K562 (cell line): ENCODE measurements at regions not wholly inside any gene's neighbourhood (a gene's known extent, or its start where the extent isn't known, plus 50 kb on each side); places are given as distances from the start of the nearest gene placed in this dataset.

Experiments
- ATAC-seq: fragments of 200-7000 bp; cut with Tn5 transposase; 3 replicates; pipeline ENCODE4 v1.9.1; 2020; ENCODE audit warnings: moderate library complexity
- BruUV-seq: library from RNA; stranded (reverse); fragments of 400-500 nt; replicated peaks from 2 replicates; lab custom pipeline; 2021; lab: Mats Ljungman, UMichigan
- CTCF ChIA-PET: fragments of 300-600 bp; formaldehyde crosslinking; extraction: SDS; loops from one replicate; lab custom pipeline; 2021; ENCODE audit warnings: low intra/inter-chr PET ratio; lab: Yijun Ruan, JAX
- POLR2A ChIA-PET: fragments of 300-600, 350-650 bp; sonication (Branson Sonifier 250); formaldehyde crosslinking; extraction: SDS; loops from one replicate; lab custom pipeline; 2021; ENCODE audit warnings: antibody characterized with exemption, inconsistent platforms; lab: Yijun Ruan, JAX
- DNase-seq, 4 experiments: peaks; one replicate each; pipeline versions ENCODE4 v3.0.0 to v3.0.0-alpha.2; 2011 to 2018; ENCODE audit warnings: low spot score in 3 of 4, mixed read lengths in 3 of 4; ENCODE audit errors: extremely low read depth in 1 of 4
- FAIRE-seq: peaks from 2 replicates; lab custom pipeline; 2011; peaks lifted over from hg19 to GRCh38; lab: Jason Lieb, UNC
- H2AFZ ChIP-seq: 2 replicates; pipeline ENCODE4 v1.6.0; 2011; ENCODE audit warnings: low read depth, low read length, control low read depth, inconsistent platforms
- H3K27ac ChIP-seq: fragments of 200-600 bp; 3 replicates; pipeline ENCODE4 v1.8.0; 2011; ENCODE audit warnings: low read depth, mild to moderate bottlenecking, control low read depth, inconsistent platforms, low read length, moderate library complexity, mixed read lengths; ENCODE audit errors: extremely low read depth
- H3K27me3 ChIP-seq, 2 experiments: fragments of 300-600 bp in 1 of 2; 2 replicates in 1 of 2; 3 replicates in 1 of 2; pipeline versions ENCODE4 v1.6.0 to v1.8.0; 2011; ENCODE audit warnings: inconsistent platforms in 2 of 2, low read length in 2 of 2, mild to moderate bottlenecking in 1 of 2, mixed read lengths in 1 of 2, moderate library complexity in 1 of 2; ENCODE audit not compliant: control insufficient read depth in 2 of 2, insufficient read depth in 2 of 2
- H3K36me3 ChIP-seq: fragments of 300-600 bp; 3 replicates; pipeline ENCODE4 v1.8.0; 2011; ENCODE audit warnings: mild to moderate bottlenecking, low read length, inconsistent platforms; ENCODE audit not compliant: control insufficient read depth, insufficient read depth
- H3K4me1 ChIP-seq, 2 experiments: fragments of 200-600 bp in 1 of 2; replicated peaks in 1 of 2; 2 replicates in 1 of 2; 3 replicates in 1 of 2; pipeline versions ENCODE4 v1.5.1 to v1.8.0; 2011; ENCODE audit warnings: inconsistent platforms in 2 of 2, low read length in 2 of 2, mild to moderate bottlenecking in 1 of 2, mixed read lengths in 1 of 2, moderate library complexity in 1 of 2; ENCODE audit not compliant: control insufficient read depth in 2 of 2, insufficient read depth in 2 of 2
- H3K4me2 ChIP-seq: 2 replicates; pipeline ENCODE4 v1.6.1; 2011; ENCODE audit warnings: low read length, control low read depth, inconsistent platforms, mixed read lengths; ENCODE audit not compliant: insufficient read depth
- H3K4me3 ChIP-seq: fragments of 200-600 bp; sonication (generic), shearing (Covaris generic); 2 replicates; pipeline ENCODE4 v1.5.1; 2016; ENCODE audit warnings: control low read depth, inconsistent platforms
- H3K79me2 ChIP-seq: fragments of 200-600 bp; 3 replicates; pipeline ENCODE4 v1.8.0; 2011; ENCODE audit warnings: low read length, inconsistent platforms; ENCODE audit not compliant: control insufficient read depth, insufficient read depth
- H3K9ac ChIP-seq, 2 experiments: 2 replicates each; pipeline versions ENCODE4 v1.6.0 to v1.6.1; 2011; ENCODE audit warnings: low read depth in 2 of 2, low read length in 2 of 2, control low read depth in 1 of 2, inconsistent platforms in 1 of 2, mild to moderate bottlenecking in 1 of 2, mixed read lengths in 1 of 2; ENCODE audit not compliant: insufficient read depth in 1 of 2
- H3K9me1 ChIP-seq: one replicate; pipeline ENCODE4 v1.6.0; 2011; ENCODE audit warnings: inconsistent platforms, mild to moderate bottlenecking, low read length, moderate library complexity; ENCODE audit not compliant: control insufficient read depth, insufficient read depth
- H3K9me3 ChIP-seq: replicated peaks from 2 replicates; pipeline ENCODE4 v1.5.1; 2011; ENCODE audit warnings: low read depth, low read length, inconsistent platforms; ENCODE audit not compliant: control insufficient read depth, insufficient read depth
- H4K20me1 ChIP-seq: replicated peaks from 2 replicates; pipeline ENCODE4 v1.6.1; 2011; ENCODE audit warnings: low read length, inconsistent platforms, mixed read lengths; ENCODE audit not compliant: control insufficient read depth, insufficient read depth
- CREB3 ChIP-seq: fragments of 450-650 bp; conservative IDR thresholded peaks from 2 replicates; pipeline ENCODE4 v1.6.1; 2016; ENCODE audit warnings: missing genetic modification characterization, low read depth, mild to moderate bottlenecking, missing compliant biosample characterization, moderate library complexity
- CREB5 ChIP-seq: fragments of 250-450 bp; sonication (Bioruptor Pico); IDR thresholded peaks from 2 replicates; pipeline ENCODE4 v1.5.0; 2020; ENCODE audit warnings: mild to moderate bottlenecking
- DACH1 ChIP-seq: fragments of 450-650 bp; IDR thresholded peaks from 2 replicates; pipeline ENCODE4 v1.6.1; 2018; ENCODE audit not compliant: partially characterized antibody
- GABPB2 ChIP-seq: fragments of 250-450 bp; sonication (Bioruptor Pico); conservative IDR thresholded peaks from 2 replicates; pipeline ENCODE4 v1.5.1; 2021; ENCODE audit warnings: mild to moderate bottlenecking
- GTF2F1 ChIP-seq: IDR thresholded peaks from 2 replicates; pipeline ENCODE4 v1.6.1; 2011; ENCODE audit warnings: low read depth, low read length, improper control_type of control experiment
- HMGXB4 ChIP-seq: sonication (generic); formaldehyde crosslinking; IDR thresholded peaks from 2 replicates; pipeline ENCODE4 v1.8.1; 2023; ENCODE audit warnings: mild to moderate bottlenecking, missing genetic modification reagents
- LCOR ChIP-seq: sonication (generic); formaldehyde crosslinking; IDR thresholded peaks from 2 replicates; pipeline ENCODE4 v1.8.0; 2022; ENCODE audit warnings: mild to moderate bottlenecking, missing genetic modification reagents
- LEF1 ChIP-seq: fragments of 450-650 bp; IDR thresholded peaks from 2 replicates; pipeline ENCODE4 v1.6.1; 2016; ENCODE audit warnings: mild to moderate bottlenecking
- MAZ ChIP-seq, 2 experiments: fragments of 450-650 bp in 1 of 2; sonication (generic) in 1 of 2; formaldehyde crosslinking; IDR thresholded peaks in 1 of 2; conservative IDR thresholded peaks in 1 of 2; 2 replicates each; pipeline versions ENCODE4 v1.4.0 to v1.5.0; 2020; ENCODE audit warnings: mild to moderate bottlenecking in 1 of 2, missing genetic modification reagents in 1 of 2
- PHF20 ChIP-seq: fragments of 450-650 bp; IDR thresholded peaks from 2 replicates; pipeline ENCODE4 v1.6.1; 2018; ENCODE audit not compliant: partially characterized antibody
- POLR3G ChIP-seq: IDR thresholded peaks from 2 replicates; pipeline ENCODE4 v1.6.1; 2011; ENCODE audit not compliant: insufficient read length, insufficient replicate concordance; ENCODE audit errors: extremely low read depth
- SETDB1 ChIP-seq: IDR thresholded peaks from one replicate; pipeline ENCODE4 v1.6.1; 2012; ENCODE audit warnings: low read length, control low read depth, inconsistent platforms
- TCF7L2 ChIP-seq: fragments of 150-350 bp; IDR thresholded peaks from 2 replicates; pipeline ENCODE4 v1.6.1; 2016; ENCODE audit warnings: low read depth, mild to moderate bottlenecking, low read length, moderate library complexity
- WHSC1 ChIP-seq: IDR thresholded peaks from one replicate; pipeline ENCODE4 v1.6.1; 2012; ENCODE audit warnings: low read length, control low read depth, inconsistent platforms
- ZNF445 ChIP-seq: fragments of 250-450 bp; sonication (Bioruptor Pico); IDR thresholded peaks from 2 replicates; pipeline ENCODE4 v1.4.0; 2020; ENCODE audit warnings: low read depth, mild to moderate bottlenecking, moderate library complexity
- ZNF512 ChIP-seq: IDR thresholded peaks from 2 replicates; pipeline ENCODE4 v1.6.1; 2016; ENCODE audit warnings: missing genetic modification characterization, missing compliant biosample characterization
- WGBS: fragments of 100-300 bp; shearing (Covaris generic); methylation state at CpG from one replicate; pipeline ENCODE4 v1.1.6; 2016; ENCODE audit warnings: low coverage, mixed read lengths; ENCODE audit not compliant: insufficient coverage; ENCODE audit errors: missing lambda C conversion rate; 5-methylcytosine and 5-hydroxymethylcytosine counted together
- in situ Hi-C: fragments of 300-500 bp; cut with MboI; formaldehyde crosslinking; loops from 4 replicates; pipeline ENCODE4 v1.15.0; 2018; ENCODE audit warnings: inconsistent platforms, mixed read lengths
- intact Hi-C: fragments of 100-400 bp; cut with micrococcal nuclease; formaldehyde crosslinking; loops from 2 replicates; pipeline ENCODE4 v1.14.2; 2022

GRCh38 chr10:109277456-109277855 lies 645.9 kb downstream of the XPNPEP1 start (continued):
- TF ChIP-seq CREB5 (CRISPR knock-in tag) (no peak), CREB3 (tag) (no peak), ZNF512 (tag) (no peak), SETDB1 (no peak)

GRCh38 chr10:109275960-109276359 lies 647.4 kb downstream of the XPNPEP1 start:
- Histone ChIP-seq H3K4me1 (no peaks in the 10 kb centered on the region), H2AFZ (no peak overlapping the region), H3K4me2 (no peak overlapping the region), H3K9me1 (no peaks in the 10 kb centered on the region), H3K4me3 (no peak overlapping the region), H3K9me3 (no peaks in the 10 kb centered on the region), H4K20me1 (no peaks in the 10 kb centered on the region), H3K9ac (no peak overlapping the region), H3K79me2 (no peaks in the 10 kb centered on the region), H3K27me3 (no peaks in the 10 kb centered on the region), H3K27ac (no peak overlapping the region), H3K36me3 (no peaks in the 10 kb centered on the region)
- ChIA-PET POLR2A (no interaction called here), CTCF (no interaction called here)
- WGBS: 0% methylated on average over 1 of the region's 1 CpG
- FAIRE-seq: no peak
- TF ChIP-seq PHF20: no peak
- TF ChIP-seq LEF1: no peak
- no peak for TF ChIP-seq GTF2F1
- TF ChIP-seq POLR3G: no peak
- TF ChIP-seq MAZ (CRISPR knock-in tag; conservative IDR thresholded peaks at IDR 0.05 in 1 of 2, IDR thresholded peaks at IDR 0.05 in 1 of 2): no peak
- no peak for TF ChIP-seq WHSC1
- no peak for TF ChIP-seq HMGXB4 (CRISPR knock-in tag)
- no peak for TF ChIP-seq LCOR (CRISPR knock-in tag)
- TF ChIP-seq TCF7L2: no peak
- TF ChIP-seq ZNF445 (CRISPR knock-in tag): no peak
- no peak for TF ChIP-seq DACH1
- TF ChIP-seq GABPB2 (CRISPR knock-in tag): no peak
- BruUV-seq: no TSS peak
- DNase-seq: no peak
- in situ Hi-C loops: no loop called here
- intact Hi-C loops: no loop called here
- ATAC-seq: no peak
